ENCODE measurements at regions not wholly inside any gene's neighbourhood (a gene's known extent, or its start where the extent isn't known, plus 50 kb on each side); places are given as distances from the start of the nearest gene placed in this dataset.

GRCh38 chr12:42801271-42801670 is 211.7 kb upstream of the PRICKLE1 start:
- Mint-ChIP-seq H3K27me3 (ENCODE audit: unreplicated experiment) (peaks cover 2% of the 10 kb centered on the region), H3K27ac (ENCODE audit: unreplicated experiment) (no peak overlapping the region), H3K9me3 (ENCODE audit: unreplicated experiment) (no peaks in the 10 kb centered on the region), H3K36me3 (ENCODE audit: low read depth, unreplicated experiment) (no peaks in the 10 kb centered on the region), H3K4me3 (ENCODE audit: unreplicated experiment) (no peak overlapping the region), H3K4me1 (ENCODE audit: unreplicated experiment) (no peaks in the 10 kb centered on the region)
- no peak for DNase-seq (ENCODE audit: low spot score)
- TF ChIP-seq CTCF (IDR thresholded peaks at IDR 0.05; ENCODE audit: unreplicated experiment) = no peak

DNA sequence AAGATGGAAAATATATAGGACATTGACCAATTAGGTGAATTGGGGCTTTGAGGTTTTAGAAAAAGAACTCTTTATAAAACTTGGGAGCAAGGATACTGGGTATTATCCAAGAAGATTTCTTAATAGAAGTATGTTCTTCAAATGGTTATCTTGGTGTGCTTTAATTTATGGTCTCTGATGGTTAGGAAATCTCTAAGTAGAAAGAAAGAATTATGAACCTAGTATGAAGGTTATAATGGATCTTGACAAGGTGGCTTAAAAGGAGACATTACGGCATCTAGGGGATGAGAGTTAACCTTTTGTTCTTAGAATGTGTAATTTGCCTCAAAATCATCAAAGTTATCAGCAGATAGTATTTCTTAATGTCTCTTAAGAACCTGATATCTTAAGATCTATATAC is 210.4 kb upstream of the PRICKLE1 start:
- no peak overlapping the region for H3K27ac Mint-ChIP-seq (ENCODE audit: unreplicated experiment)
- no peak overlapping the region for H3K4me3 Mint-ChIP-seq (ENCODE audit: unreplicated experiment)

GRCh38 chr12:42798811-42799438 is 209.4 kb upstream of the PRICKLE1 start:
- DNase-seq (ENCODE audit: low spot score) = no peak
- Mint-ChIP-seq H3K36me3 (ENCODE audit: low read depth, unreplicated experiment) (no peaks in the 10 kb centered on the region), H3K4me1 (ENCODE audit: unreplicated experiment) (no peaks in the 10 kb centered on the region), H3K27ac (ENCODE audit: unreplicated experiment) (no peak overlapping the region), H3K4me3 (ENCODE audit: unreplicated experiment) (no peak overlapping the region), H3K27me3 (ENCODE audit: unreplicated experiment) (peaks cover 2% of the 10 kb centered on the region), H3K9me3 (ENCODE audit: unreplicated experiment) (no peaks in the 10 kb centered on the region)
- no peak for TF ChIP-seq CTCF (IDR thresholded peaks at IDR 0.05; ENCODE audit: unreplicated experiment)

More for the DNA sequence above, 210.4 kb upstream of the PRICKLE1 start:
- DNase-seq (ENCODE audit: low spot score) = no peak
- no peaks in the 10 kb centered on the region for H3K9me3 Mint-ChIP-seq (ENCODE audit: unreplicated experiment)
- no peaks in the 10 kb centered on the region for H3K4me1 Mint-ChIP-seq (ENCODE audit: unreplicated experiment)
- peaks cover 2% of the 10 kb centered on the region for H3K27me3 Mint-ChIP-seq (ENCODE audit: unreplicated experiment)
- TF ChIP-seq CTCF (IDR thresholded peaks at IDR 0.05; ENCODE audit: unreplicated experiment) = no peak
- no peaks in the 10 kb centered on the region for H3K36me3 Mint-ChIP-seq (ENCODE audit: low read depth, unreplicated experiment)

DNA sequence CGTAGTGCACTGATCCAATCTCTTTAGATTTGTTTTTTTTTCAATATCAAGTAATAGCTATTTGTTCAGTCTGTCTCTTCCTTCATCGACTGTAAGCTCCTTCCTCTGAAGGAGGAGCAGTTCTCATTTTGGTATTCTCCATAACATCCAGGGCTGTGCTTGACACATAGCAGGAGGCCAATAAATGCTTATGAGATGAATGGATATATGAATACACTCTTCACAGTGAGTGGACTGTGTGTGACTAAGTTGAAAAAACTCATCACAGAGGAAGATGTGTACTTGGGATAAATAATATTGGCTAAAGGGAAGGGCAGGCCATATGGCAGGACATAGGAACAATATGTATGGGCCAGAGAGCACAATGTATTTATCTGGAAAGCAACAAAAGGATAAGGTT is 205.3 kb upstream of the PRICKLE1 start:
- no peaks in the 10 kb centered on the region for H3K36me3 Mint-ChIP-seq (ENCODE audit: low read depth, unreplicated experiment)
- DNase-seq (ENCODE audit: low spot score) = no peak
- H3K4me3 Mint-ChIP-seq (ENCODE audit: unreplicated experiment) = no peak overlapping the region

More for the DNA sequence above, 205.3 kb upstream of the PRICKLE1 start:
- peaks cover 2% of the 10 kb centered on the region for H3K27me3 Mint-ChIP-seq (ENCODE audit: unreplicated experiment)
- peaks cover 10% of the 10 kb centered on the region for H3K4me1 Mint-ChIP-seq (ENCODE audit: unreplicated experiment)
- no peak for TF ChIP-seq CTCF (IDR thresholded peaks at IDR 0.05; ENCODE audit: unreplicated experiment)
- H3K9me3 Mint-ChIP-seq (ENCODE audit: unreplicated experiment) = no peaks in the 10 kb centered on the region
- H3K27ac Mint-ChIP-seq (ENCODE audit: unreplicated experiment) = no peak overlapping the region

Data from endothelial cell (in vitro differentiated cells).